Gastroesophageal sphincter (tissue), 3 donors: ENCODE measurements at regions not wholly inside any gene's neighbourhood (a gene's known extent, or its start where the extent isn't known, plus 50 kb on each side); places are given as distances from the start of the nearest gene placed in this dataset.

ENCODE experiments used
- EP300 ChIP-seq: sonication (generic); formaldehyde crosslinking; IDR thresholded peaks from one replicate; pipeline ENCODE4 v1.6.1; 2017; ENCODE audit warnings: antibody characterized with exemption, mild to moderate bottlenecking
- POLR2A ChIP-seq, 2 donors: fragments of 450-650 bp; IDR thresholded peaks; one replicate each; pipeline ENCODE4 v1.6.1; 2017; ENCODE audit warnings: antibody characterized with exemption in 2 of 2, mild to moderate bottlenecking in 2 of 2, moderate library complexity in 1 of 2
- POLR2AphosphoS5 ChIP-seq: sonication (generic); formaldehyde crosslinking; IDR thresholded peaks from one replicate; pipeline ENCODE4 v1.6.1; 2017; ENCODE audit warnings: antibody characterized with exemption
- TF ChIP-seq, protein P1 (sequence below), 4 experiments: fragments of 200-600 bp in 2 of 4; fragments of 450-650 bp in 2 of 4; sonication (generic) in 1 of 4; IDR thresholded peaks; one replicate each; pipeline ENCODE4 v1.5.1; 2017 to 2019; ENCODE audit warnings: antibody characterized with exemption in 4 of 4, mild to moderate bottlenecking in 2 of 4, moderate library complexity in 2 of 4

DNA sequence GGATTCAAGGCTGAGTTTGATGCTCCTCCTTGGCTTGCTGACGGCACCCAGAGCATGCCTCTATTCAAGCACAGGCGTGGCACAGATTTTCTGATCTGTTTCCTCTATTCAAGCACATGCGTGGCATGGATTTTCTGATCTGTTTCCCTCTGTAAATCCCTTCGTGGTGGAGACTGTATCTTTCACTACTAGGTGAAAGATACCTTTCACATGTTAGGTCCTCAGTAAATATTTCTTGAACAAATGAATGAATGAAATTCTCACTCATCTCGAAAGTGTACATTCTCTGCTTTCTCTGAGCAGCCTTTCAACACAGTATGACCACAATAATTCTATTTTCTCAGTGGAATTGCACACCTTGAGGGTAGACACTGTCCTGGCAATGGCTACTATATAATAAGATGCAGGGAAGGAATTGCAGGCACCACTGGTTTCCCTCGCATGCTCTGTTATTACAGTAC is 72.6 kb upstream of the F13A1 start:
- TF ChIP-seq, protein P1, sequence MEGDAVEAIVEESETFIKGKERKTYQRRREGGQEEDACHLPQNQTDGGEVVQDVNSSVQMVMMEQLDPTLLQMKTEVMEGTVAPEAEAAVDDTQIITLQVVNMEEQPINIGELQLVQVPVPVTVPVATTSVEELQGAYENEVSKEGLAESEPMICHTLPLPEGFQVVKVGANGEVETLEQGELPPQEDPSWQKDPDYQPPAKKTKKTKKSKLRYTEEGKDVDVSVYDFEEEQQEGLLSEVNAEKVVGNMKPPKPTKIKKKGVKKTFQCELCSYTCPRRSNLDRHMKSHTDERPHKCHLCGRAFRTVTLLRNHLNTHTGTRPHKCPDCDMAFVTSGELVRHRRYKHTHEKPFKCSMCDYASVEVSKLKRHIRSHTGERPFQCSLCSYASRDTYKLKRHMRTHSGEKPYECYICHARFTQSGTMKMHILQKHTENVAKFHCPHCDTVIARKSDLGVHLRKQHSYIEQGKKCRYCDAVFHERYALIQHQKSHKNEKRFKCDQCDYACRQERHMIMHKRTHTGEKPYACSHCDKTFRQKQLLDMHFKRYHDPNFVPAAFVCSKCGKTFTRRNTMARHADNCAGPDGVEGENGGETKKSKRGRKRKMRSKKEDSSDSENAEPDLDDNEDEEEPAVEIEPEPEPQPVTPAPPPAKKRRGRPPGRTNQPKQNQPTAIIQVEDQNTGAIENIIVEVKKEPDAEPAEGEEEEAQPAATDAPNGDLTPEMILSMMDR (IDR thresholded peaks at IDR 0.05), result no peak
- no peak for TF ChIP-seq POLR2A (IDR thresholded peaks at IDR 0.05)
- TF ChIP-seq EP300, result no peak
- TF ChIP-seq POLR2AphosphoS5, result no peak
